ENCODE measurements at regions not wholly inside any gene's neighbourhood (a gene's known extent, or its start where the extent isn't known, plus 50 kb on each side); places are given as distances from the start of the nearest gene placed in this dataset.

GRCh38 chr2:36146765-36147164, 208.8 kb upstream of the CRIM1 start:
- TF ChIP-seq EP300 (conservative IDR thresholded peaks at IDR 0.05; ENCODE audit: poor library complexity, severe bottlenecking) (no peak), MXI1 (conservative IDR thresholded peaks at IDR 0.05; ENCODE audit: poor library complexity, severe bottlenecking) (no peak), EZH2 (IDR thresholded peaks at IDR 0.05; ENCODE audit: borderline replicate concordance, insufficient read depth, low read length, poor library complexity, severe bottlenecking) (no peak)
- TF ChIP-seq, protein P1, sequence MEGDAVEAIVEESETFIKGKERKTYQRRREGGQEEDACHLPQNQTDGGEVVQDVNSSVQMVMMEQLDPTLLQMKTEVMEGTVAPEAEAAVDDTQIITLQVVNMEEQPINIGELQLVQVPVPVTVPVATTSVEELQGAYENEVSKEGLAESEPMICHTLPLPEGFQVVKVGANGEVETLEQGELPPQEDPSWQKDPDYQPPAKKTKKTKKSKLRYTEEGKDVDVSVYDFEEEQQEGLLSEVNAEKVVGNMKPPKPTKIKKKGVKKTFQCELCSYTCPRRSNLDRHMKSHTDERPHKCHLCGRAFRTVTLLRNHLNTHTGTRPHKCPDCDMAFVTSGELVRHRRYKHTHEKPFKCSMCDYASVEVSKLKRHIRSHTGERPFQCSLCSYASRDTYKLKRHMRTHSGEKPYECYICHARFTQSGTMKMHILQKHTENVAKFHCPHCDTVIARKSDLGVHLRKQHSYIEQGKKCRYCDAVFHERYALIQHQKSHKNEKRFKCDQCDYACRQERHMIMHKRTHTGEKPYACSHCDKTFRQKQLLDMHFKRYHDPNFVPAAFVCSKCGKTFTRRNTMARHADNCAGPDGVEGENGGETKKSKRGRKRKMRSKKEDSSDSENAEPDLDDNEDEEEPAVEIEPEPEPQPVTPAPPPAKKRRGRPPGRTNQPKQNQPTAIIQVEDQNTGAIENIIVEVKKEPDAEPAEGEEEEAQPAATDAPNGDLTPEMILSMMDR (IDR thresholded peaks at IDR 0.05; ENCODE audit: poor library complexity, severe bottlenecking), result no peak
